ENCODE measurements at regions not wholly inside any gene's neighbourhood (a gene's known extent, or its start where the extent isn't known, plus 50 kb on each side); places are given as distances from the start of the nearest gene placed in this dataset.

DNA sequence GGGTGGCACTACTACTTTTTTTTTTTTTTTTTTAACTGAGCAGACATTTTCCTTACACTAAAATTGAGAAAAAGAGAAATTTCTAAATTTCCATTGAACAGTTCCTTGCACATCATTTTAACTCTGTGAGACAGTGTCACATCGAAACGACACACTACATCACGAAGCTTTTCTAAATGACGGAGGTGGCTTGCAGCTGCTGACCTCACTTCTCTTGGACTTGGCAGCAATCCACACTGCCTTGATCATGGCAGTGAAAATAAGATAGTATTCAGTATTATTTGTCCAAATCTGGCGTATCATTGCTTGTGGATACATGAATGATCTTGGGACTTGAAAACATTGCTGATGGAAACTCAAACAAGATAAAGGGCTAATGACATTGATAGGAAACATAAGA lies 80.3 kb upstream of the CYYR1 start:
- DNase-seq (ENCODE audit: low read depth), result no peak

DNA sequence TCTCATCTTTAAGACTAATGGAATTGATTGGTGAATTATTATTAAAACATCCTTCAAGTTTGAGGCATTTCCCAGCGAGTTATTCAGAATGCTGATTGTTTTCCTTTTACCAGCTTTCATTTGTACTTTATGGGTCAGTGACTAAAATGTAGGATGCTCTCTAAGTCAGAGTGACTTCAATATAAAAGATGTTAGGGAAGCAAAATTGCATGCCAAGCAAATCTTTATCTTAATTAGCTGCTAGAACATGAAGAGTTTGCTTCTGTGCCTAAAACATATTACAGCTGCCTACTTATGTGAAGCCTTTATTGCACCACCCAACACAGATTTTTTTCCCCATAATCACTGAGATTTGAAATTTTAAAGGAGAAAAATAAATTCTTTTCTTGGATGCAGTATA lies 79.8 kb upstream of the CYYR1 start:
- no peak for DNase-seq (ENCODE audit: low read depth)

GRCh38 chr21:26641062-26641461 lies 68.0 kb upstream of the CYYR1 start:
- DNase-seq (ENCODE audit: low read depth), result no peak

DNA sequence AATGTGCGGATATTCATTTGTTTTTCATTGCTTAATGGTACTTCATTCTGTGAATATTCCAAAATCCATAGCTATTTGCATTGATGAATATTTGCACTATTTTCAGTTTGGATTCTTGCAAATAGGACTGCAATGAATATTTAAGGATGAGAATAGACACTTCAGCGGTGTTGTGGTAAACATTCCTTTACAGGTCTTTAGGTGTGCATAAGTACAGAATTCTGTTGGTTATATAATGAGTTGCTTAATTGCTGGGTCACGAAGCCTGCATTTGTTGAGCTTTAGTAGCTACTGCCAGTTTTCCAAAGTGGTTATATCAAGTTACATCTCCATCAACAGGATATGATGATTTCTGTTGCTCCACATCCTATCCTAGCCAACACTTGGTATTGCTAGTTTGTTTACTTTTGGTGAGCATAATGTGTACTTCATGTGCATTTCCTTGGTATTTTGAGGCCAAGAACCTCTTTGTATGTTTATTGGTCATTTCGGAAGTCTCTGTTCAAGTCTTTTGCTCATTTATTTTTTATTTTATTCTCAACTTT lies 64.2 kb upstream of the CYYR1 start:
- DNase-seq (ENCODE audit: low read depth), result no peak

DNA sequence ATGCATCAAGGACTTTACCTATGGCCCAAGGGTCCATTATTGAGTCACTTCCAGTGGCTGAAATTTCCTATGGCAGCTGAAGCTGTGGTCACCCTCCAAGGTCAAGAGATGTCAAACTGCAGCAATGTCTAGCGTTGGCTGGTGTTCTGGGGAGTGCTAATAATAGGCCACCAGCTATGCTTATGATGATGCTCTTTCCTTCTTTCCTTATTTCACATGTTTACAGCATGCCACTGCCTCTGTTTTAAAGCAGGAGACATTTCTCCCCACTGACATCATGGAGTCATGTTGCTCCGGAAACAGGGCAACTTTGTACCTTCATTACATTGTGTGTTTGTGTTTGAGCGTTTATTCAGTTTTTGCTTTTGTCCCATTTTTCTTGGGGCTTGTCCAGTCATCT lies 62.6 kb upstream of the CYYR1 start:
- no peak for DNase-seq (ENCODE audit: low read depth)

DNA sequence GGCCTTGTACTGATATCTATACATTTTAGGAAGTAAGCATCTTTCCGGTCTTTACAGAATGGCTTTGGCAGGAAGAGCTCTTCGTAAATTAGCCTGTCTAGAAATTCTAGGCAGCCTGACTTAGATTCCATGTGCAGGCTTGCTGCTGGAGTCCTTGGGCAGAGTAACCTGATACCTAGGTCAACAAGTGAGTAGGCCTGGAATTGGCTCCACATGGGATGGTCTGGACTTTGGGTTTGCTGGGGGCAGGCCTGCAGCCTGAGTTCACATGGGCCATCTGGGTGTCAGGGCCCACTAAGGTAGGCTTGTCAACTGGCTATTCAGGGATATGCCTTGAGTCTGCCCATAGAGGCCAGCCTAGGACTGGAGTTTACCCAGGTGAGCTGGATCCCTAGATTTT lies 59.6 kb upstream of the CYYR1 start:
- no peak for DNase-seq (ENCODE audit: low read depth)

DNA sequence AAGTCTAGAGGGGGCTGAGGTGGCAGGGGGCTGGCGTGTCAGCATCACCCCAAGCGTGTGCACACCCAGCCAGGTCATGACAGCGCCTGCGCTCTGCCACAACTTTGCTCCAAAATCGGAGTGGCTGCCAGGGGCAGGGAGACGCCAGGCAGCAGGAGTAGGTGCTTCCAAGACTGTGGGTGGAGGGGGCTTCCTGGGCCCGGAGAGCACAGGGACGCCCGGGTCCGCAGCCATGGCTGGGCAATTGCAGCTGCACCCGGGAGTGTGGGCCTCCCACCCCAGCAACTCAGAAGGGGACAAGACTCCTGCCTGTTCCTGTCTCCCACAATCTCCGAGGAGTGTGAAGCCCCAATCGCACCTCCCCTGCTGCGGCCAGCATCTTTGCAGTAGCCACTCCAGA lies 53.1 kb upstream of the CYYR1 start:
- DNase-seq (ENCODE audit: low read depth), result no peak

- DNase-seq (ENCODE audit: low read depth), result no peak
These were observed 52.0 kb upstream of the CYYR1 start for GRCh38 chr21:26624983-26625519.
